ENCODE measurements at regions not wholly inside any gene's neighbourhood (a gene's known extent, or its start where the extent isn't known, plus 50 kb on each side); places are given as distances from the start of the nearest gene placed in this dataset.

GRCh38 chr4:8708401-8709021 lies 115.9 kb downstream of the CPZ start:
- H3K4me3 Mint-ChIP-seq, result peak overlapping the region in 1 of 2 donors; percentile 36
- no peak overlapping the region for H3K27ac ChIP-seq (ENCODE audit: low read depth in 1 of 2, low read length in 2 of 2)
- H2AFZ ChIP-seq (ENCODE audit: insufficient read depth, low read depth, low read length, poor library complexity, severe bottlenecking), result no peak overlapping the region
- no peaks in the 10 kb centered on the region for H3K36me3 Mint-ChIP-seq
- no peak overlapping the region for H3K4me2 ChIP-seq (replicated peaks; ENCODE audit: extremely low read depth, low read length, poor library complexity, severe bottlenecking)
- WGBS (ENCODE audit: insufficient coverage), result 80% methylated on average over 5 of the region's 16 CpGs
- H3K79me2 ChIP-seq (ENCODE audit: insufficient read depth, low read length), result no peaks in the 10 kb centered on the region
- no peaks in the 10 kb centered on the region for H3K4me1 Mint-ChIP-seq
- no peak for DNase-seq
- intact Hi-C loops (cut with micrococcal nuclease), result no loop called here
- no peaks in the 10 kb centered on the region for H3K36me3 ChIP-seq (replicated peaks in 1 of 2; ENCODE audit: control insufficient read depth in 1 of 2, insufficient read depth in 2 of 2, low read length in 2 of 2)
- peaks cover 7 to 18% of the 10 kb centered on the region in 2 donors for H3K9me3 ChIP-seq (replicated peaks in 1 of 2; ENCODE audit: control insufficient read depth in 1 of 2, insufficient read depth in 1 of 2, low read length in 2 of 2)
- no peak overlapping the region for H3K4me3 ChIP-seq (replicated peaks in 1 of 3; ENCODE audit: low read depth in 2 of 3, low read length in 3 of 3)
- H3K27me3 ChIP-seq (ENCODE audit: control insufficient read depth in 2 of 2, insufficient read depth in 2 of 2, low read length in 2 of 2), result no peaks in the 10 kb centered on the region
- H3K9ac ChIP-seq (ENCODE audit: insufficient read depth, low read length, poor library complexity, severe bottlenecking), result no peak overlapping the region
- no peaks in the 10 kb centered on the region for H4K20me1 ChIP-seq (ENCODE audit: insufficient read depth, low read length)
- H3K27ac Mint-ChIP-seq, result no peak overlapping the region
- H3K4me1 ChIP-seq (ENCODE audit: control insufficient read depth in 1 of 2, insufficient read depth in 2 of 2, low read length in 2 of 2), result no peaks in the 10 kb centered on the region
- peaks cover 8 to 21% (median 13%) of the 10 kb centered on the region in 7 donors for H3K9me3 Mint-ChIP-seq
- peaks cover 5 to 16% (median 7%) of the 10 kb centered on the region in 3 donors for H3K27me3 Mint-ChIP-seq (ENCODE audit: low read depth in 3 of 3)
- no peak for TF ChIP-seq CTCF (IDR thresholded peaks at IDR 0.05)

GRCh38 chr4:8707045-8707781 lies 114.6 kb downstream of the CPZ start:
- no peak overlapping the region for H2AFZ ChIP-seq (ENCODE audit: insufficient read depth, low read depth, low read length, poor library complexity, severe bottlenecking)
- H3K4me2 ChIP-seq (replicated peaks; ENCODE audit: extremely low read depth, low read length, poor library complexity, severe bottlenecking), result no peak overlapping the region
- no peak overlapping the region for H3K4me3 Mint-ChIP-seq
- no peak for TF ChIP-seq CTCF (IDR thresholded peaks at IDR 0.05)
- no peaks in the 10 kb centered on the region for H3K27me3 ChIP-seq (ENCODE audit: control insufficient read depth in 2 of 2, insufficient read depth in 2 of 2, low read length in 2 of 2)
- no peak overlapping the region for H3K4me3 ChIP-seq (replicated peaks in 1 of 3; ENCODE audit: low read depth in 2 of 3, low read length in 3 of 3)
- no peaks in the 10 kb centered on the region for H4K20me1 ChIP-seq (ENCODE audit: insufficient read depth, low read length)
- peaks cover 5 to 17% (median 9%) of the 10 kb centered on the region in 3 donors for H3K27me3 Mint-ChIP-seq (ENCODE audit: low read depth in 3 of 3)
- peaks cover 0 to 11% (median 7%) of the 10 kb centered on the region in 7 donors for H3K9me3 Mint-ChIP-seq
- H3K4me1 Mint-ChIP-seq, result no peaks in the 10 kb centered on the region
- H3K79me2 ChIP-seq (ENCODE audit: insufficient read depth, low read length), result no peaks in the 10 kb centered on the region
- H3K9me3 ChIP-seq (replicated peaks in 1 of 2; ENCODE audit: control insufficient read depth in 1 of 2, insufficient read depth in 1 of 2, low read length in 2 of 2), result peaks cover 5 to 7% of the 10 kb centered on the region in 2 donors
- H3K27ac Mint-ChIP-seq, result no peak overlapping the region
- H3K27ac ChIP-seq (ENCODE audit: low read depth in 1 of 2, low read length in 2 of 2), result no peak overlapping the region
- no peaks in the 10 kb centered on the region for H3K36me3 Mint-ChIP-seq
- DNase-seq, result no peak
- intact Hi-C loops (cut with micrococcal nuclease), result no loop called here
- H3K36me3 ChIP-seq (replicated peaks in 1 of 2; ENCODE audit: control insufficient read depth in 1 of 2, insufficient read depth in 2 of 2, low read length in 2 of 2), result no peaks in the 10 kb centered on the region
- 74% methylated on average over 13 of the region's 15 CpGs for WGBS (ENCODE audit: insufficient coverage)
- no peaks in the 10 kb centered on the region for H3K4me1 ChIP-seq (ENCODE audit: control insufficient read depth in 1 of 2, insufficient read depth in 2 of 2, low read length in 2 of 2)
- H3K9ac ChIP-seq (ENCODE audit: insufficient read depth, low read length, poor library complexity, severe bottlenecking), result no peak overlapping the region
